ENCODE measurements at regions not wholly inside any gene's neighbourhood (a gene's known extent, or its start where the extent isn't known, plus 50 kb on each side); places are given as distances from the start of the nearest gene placed in this dataset.

GRCh38 chr4:62549601-62550000 is 1349.5 kb downstream of the ADGRL3 start:
- TF ChIP-seq CTCF (conservative IDR thresholded peaks at IDR 0.05; ENCODE audit: low read depth, low read length) (no peak), USF2 (IDR thresholded peaks at IDR 0.05; ENCODE audit: low read depth, low read length) (no peak)

Data from IMR-90 (cell line).